Mucosa of rectum (tissue), 2 donors: ENCODE measurements at regions not wholly inside any gene's neighbourhood (a gene's known extent, or its start where the extent isn't known, plus 50 kb on each side); places are given as distances from the start of the nearest gene placed in this dataset.

Experiments used
- H3K27ac ChIP-seq, 2 donors: one replicate each; pipeline ENCODE4 v1.7.0; 2013; ENCODE audit warnings: inconsistent platforms in 2 of 2, low read depth in 2 of 2, low read length in 2 of 2
- H3K27me3 ChIP-seq, 2 donors: one replicate each; pipeline ENCODE4 v1.7.0; 2013; ENCODE audit warnings: low read length in 2 of 2; ENCODE audit not compliant: control insufficient read depth in 2 of 2, insufficient read depth in 2 of 2
- H3K36me3 ChIP-seq, 2 donors: one replicate each; pipeline ENCODE4 v1.7.0; 2013; ENCODE audit warnings: low read length in 2 of 2; ENCODE audit not compliant: control insufficient read depth in 2 of 2, insufficient read depth in 2 of 2
- H3K4me1 ChIP-seq, 2 donors: one replicate each; pipeline ENCODE4 v1.7.0; 2013; ENCODE audit warnings: low read length in 2 of 2, mild to moderate bottlenecking in 1 of 2; ENCODE audit not compliant: control insufficient read depth in 2 of 2, insufficient read depth in 2 of 2
- H3K4me3 ChIP-seq, 2 donors: one replicate each; pipeline ENCODE4 v1.7.0; 2013; ENCODE audit warnings: low read length in 2 of 2
- H3K9ac ChIP-seq, 2 donors: one replicate each; pipeline ENCODE4 v1.7.0; 2013; ENCODE audit warnings: low read length in 2 of 2, low read depth in 1 of 2, mild to moderate bottlenecking in 1 of 2
- H3K9me3 ChIP-seq, 2 donors: one replicate each; pipeline ENCODE4 v1.7.0; 2013; ENCODE audit warnings: low read length in 2 of 2; ENCODE audit not compliant: control insufficient read depth in 2 of 2
- donor health status: healthy.
- donor health status: Normal muscosa, but diverticular disease.

GRCh38 chr9:134487066-134487710, 154.4 kb upstream of the COL5A1 start:
- no peak overlapping the region for H3K27ac ChIP-seq
- no peak overlapping the region for H3K9ac ChIP-seq

GRCh38 chr9:134488331-134489280, 153.0 kb upstream of the COL5A1 start:
- Histone ChIP-seq H3K27ac (no peak overlapping the region), H3K36me3 (no peaks in the 10 kb centered on the region), H3K4me1 (no peaks in the 10 kb centered on the region), H3K9ac (no peak overlapping the region), H3K4me3 (no peak overlapping the region), H3K9me3 (no peaks in the 10 kb centered on the region), H3K27me3 (no peaks in the 10 kb centered on the region)

More at GRCh38 chr9:134487066-134487710, 154.4 kb upstream of the COL5A1 start:
- Histone ChIP-seq H3K4me3 (no peak overlapping the region), H3K9me3 (no peaks in the 10 kb centered on the region), H3K27me3 (no peaks in the 10 kb centered on the region), H3K36me3 (no peaks in the 10 kb centered on the region), H3K4me1 (no peaks in the 10 kb centered on the region)

DNA sequence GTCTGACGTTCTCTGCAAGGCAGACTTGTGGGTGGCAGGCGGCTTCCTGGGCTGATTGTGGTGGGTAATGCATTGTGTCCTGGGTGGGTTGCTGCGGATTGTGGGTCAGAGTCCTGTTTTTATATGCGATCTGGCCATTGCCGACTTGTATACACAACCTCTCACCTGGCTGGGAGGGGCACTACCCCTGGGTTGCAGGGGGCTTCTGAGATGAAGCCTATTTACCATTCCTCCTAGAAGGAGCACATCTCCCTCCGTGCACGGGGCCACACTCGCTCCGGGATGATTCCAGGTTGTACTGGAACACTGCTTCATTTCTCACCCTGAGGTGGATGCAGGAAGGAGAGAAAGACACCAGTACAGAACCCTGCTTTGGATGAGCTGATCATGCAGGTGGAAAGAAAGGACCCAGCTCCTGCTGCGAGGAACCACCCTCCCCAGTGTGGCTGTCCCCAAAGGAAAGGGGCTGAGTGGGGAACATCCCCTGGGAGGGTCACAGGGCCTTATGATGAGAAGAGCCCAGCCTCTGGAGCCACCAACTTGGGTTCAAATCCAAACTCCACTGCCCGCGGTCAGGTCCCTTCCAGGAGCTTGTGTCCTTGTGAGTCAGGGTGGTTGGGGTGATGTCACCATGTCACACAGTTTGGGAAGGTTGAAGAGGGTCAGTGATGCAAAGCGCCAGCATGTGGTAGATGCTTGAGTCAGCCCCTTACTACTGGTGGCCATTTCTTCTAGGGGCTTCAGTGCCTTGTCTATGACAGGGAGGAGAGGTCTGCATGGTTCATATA, 151.8 kb upstream of the COL5A1 start:
- no peak overlapping the region for H3K9ac ChIP-seq
- H3K27ac ChIP-seq: no peak overlapping the region
- no peaks in the 10 kb centered on the region for H3K27me3 ChIP-seq
- no peaks in the 10 kb centered on the region for H3K36me3 ChIP-seq
- no peak overlapping the region for H3K4me3 ChIP-seq
- no peaks in the 10 kb centered on the region for H3K9me3 ChIP-seq
- no peaks in the 10 kb centered on the region for H3K4me1 ChIP-seq

GRCh38 chr9:134490446-134490845, 151.2 kb upstream of the COL5A1 start:
- H3K27ac ChIP-seq: no peak overlapping the region
- no peaks in the 10 kb centered on the region for H3K36me3 ChIP-seq
- H3K27me3 ChIP-seq: no peaks in the 10 kb centered on the region
- H3K4me1 ChIP-seq: no peaks in the 10 kb centered on the region
- H3K9me3 ChIP-seq: no peaks in the 10 kb centered on the region
- no peak overlapping the region for H3K4me3 ChIP-seq
- H3K9ac ChIP-seq: no peak overlapping the region

GRCh38 chr9:134491196-134491835, 150.3 kb upstream of the COL5A1 start:
- Histone ChIP-seq H3K9me3 (no peaks in the 10 kb centered on the region), H3K36me3 (no peaks in the 10 kb centered on the region), H3K27ac (peak overlapping the region in 1 of 2 donors; percentile 61), H3K27me3 (no peaks in the 10 kb centered on the region), H3K4me3 (no peak overlapping the region), H3K9ac (no peak overlapping the region), H3K4me1 (no peaks in the 10 kb centered on the region)

GRCh38 chr9:134491856-134492255, 149.7 kb upstream of the COL5A1 start:
- Histone ChIP-seq H3K9ac (no peak overlapping the region), H3K9me3 (no peaks in the 10 kb centered on the region), H3K36me3 (no peaks in the 10 kb centered on the region), H3K4me3 (no peak overlapping the region), H3K27me3 (no peaks in the 10 kb centered on the region), H3K27ac (peak overlapping the region in 1 of 2 donors; percentile 61), H3K4me1 (no peaks in the 10 kb centered on the region)

- H3K4me3 ChIP-seq: no peak overlapping the region
- peak overlapping the region; percentile 26 to 61 for H3K27ac ChIP-seq
- H3K9ac ChIP-seq: no peak overlapping the region
- no peaks in the 10 kb centered on the region for H3K27me3 ChIP-seq
- no peaks in the 10 kb centered on the region for H3K9me3 ChIP-seq
- H3K36me3 ChIP-seq: no peaks in the 10 kb centered on the region
- H3K4me1 ChIP-seq: no peaks in the 10 kb centered on the region
Measured at GRCh38 chr9:134492281-134492691, 149.3 kb upstream of the COL5A1 start.

GRCh38 chr9:134492721-134493460, 148.7 kb upstream of the COL5A1 start:
- Histone ChIP-seq H3K9ac (no peak overlapping the region), H3K27ac (peak overlapping the region in 1 of 2 donors; percentile 26)

More at GRCh38 chr9:134492721-134493460, 148.7 kb upstream of the COL5A1 start:
- Histone ChIP-seq H3K4me3 (no peak overlapping the region), H3K4me1 (no peaks in the 10 kb centered on the region), H3K9me3 (no peaks in the 10 kb centered on the region), H3K27me3 (no peaks in the 10 kb centered on the region), H3K36me3 (no peaks in the 10 kb centered on the region)
